NT2/D1 (cell line): ENCODE measurements at regions not wholly inside any gene's neighbourhood (a gene's known extent, or its start where the extent isn't known, plus 50 kb on each side); places are given as distances from the start of the nearest gene placed in this dataset.
A peak's percentile ranks its signal among the peaks of the same experiment; 100 is the strongest.

Source experiments
- DNase-seq: peaks from one replicate; pipeline ENCODE4 v3.0.0-alpha.2; 2011; ENCODE audit warnings: low read depth, low spot score
- H3K27me3 ChIP-seq: 2 replicates; pipeline ENCODE4 v1.6.0; 2011; ENCODE audit warnings: mild to moderate bottlenecking; ENCODE audit not compliant: insufficient read length, insufficient read depth
- H3K36me3 ChIP-seq: 2 replicates; pipeline ENCODE4 v1.6.1; 2011; ENCODE audit warnings: mild to moderate bottlenecking, low read length, mixed read lengths; ENCODE audit not compliant: insufficient read depth, insufficient read length
- H3K4me1 ChIP-seq: 2 replicates; pipeline ENCODE4 v1.5.1; 2011; ENCODE audit not compliant: insufficient read depth, insufficient read length
- H3K4me3 ChIP-seq: 2 replicates; pipeline ENCODE4 v1.5.1; 2011; ENCODE audit warnings: low read depth; ENCODE audit not compliant: insufficient read length
- H3K9ac ChIP-seq: 2 replicates; pipeline ENCODE4 v1.6.0; 2011; ENCODE audit warnings: low read depth; ENCODE audit not compliant: insufficient read length
- H3K9me3 ChIP-seq: 2 replicates; pipeline ENCODE4 v1.5.1; 2011; ENCODE audit warnings: mild to moderate bottlenecking, low read length; ENCODE audit not compliant: insufficient read depth
- SUZ12 ChIP-seq: IDR thresholded peaks from 2 replicates; pipeline ENCODE4 v1.6.1; 2011; ENCODE audit not compliant: insufficient read length, insufficient read depth; ENCODE audit errors: extremely low read depth
- YY1 ChIP-seq: IDR thresholded peaks from 2 replicates; pipeline ENCODE4 v1.6.1; 2011; ENCODE audit not compliant: insufficient read length, insufficient read depth
- ZNF274 ChIP-seq: IDR thresholded peaks from 2 replicates; pipeline ENCODE4 v1.6.1; 2011; ENCODE audit warnings: mild to moderate bottlenecking, low read depth, low read length

GRCh38 chr21:35325953-35326352, 276.9 kb upstream of the RUNX1 start:
- no peak for DNase-seq
- H3K36me3 ChIP-seq = no peaks in the 10 kb centered on the region
- no peak overlapping the region for H3K9ac ChIP-seq
- no peak for TF ChIP-seq YY1
- no peaks in the 10 kb centered on the region for H3K27me3 ChIP-seq
- no peaks in the 10 kb centered on the region for H3K4me1 ChIP-seq
- H3K9me3 ChIP-seq = no peaks in the 10 kb centered on the region
- H3K4me3 ChIP-seq = no peak overlapping the region

DNA sequence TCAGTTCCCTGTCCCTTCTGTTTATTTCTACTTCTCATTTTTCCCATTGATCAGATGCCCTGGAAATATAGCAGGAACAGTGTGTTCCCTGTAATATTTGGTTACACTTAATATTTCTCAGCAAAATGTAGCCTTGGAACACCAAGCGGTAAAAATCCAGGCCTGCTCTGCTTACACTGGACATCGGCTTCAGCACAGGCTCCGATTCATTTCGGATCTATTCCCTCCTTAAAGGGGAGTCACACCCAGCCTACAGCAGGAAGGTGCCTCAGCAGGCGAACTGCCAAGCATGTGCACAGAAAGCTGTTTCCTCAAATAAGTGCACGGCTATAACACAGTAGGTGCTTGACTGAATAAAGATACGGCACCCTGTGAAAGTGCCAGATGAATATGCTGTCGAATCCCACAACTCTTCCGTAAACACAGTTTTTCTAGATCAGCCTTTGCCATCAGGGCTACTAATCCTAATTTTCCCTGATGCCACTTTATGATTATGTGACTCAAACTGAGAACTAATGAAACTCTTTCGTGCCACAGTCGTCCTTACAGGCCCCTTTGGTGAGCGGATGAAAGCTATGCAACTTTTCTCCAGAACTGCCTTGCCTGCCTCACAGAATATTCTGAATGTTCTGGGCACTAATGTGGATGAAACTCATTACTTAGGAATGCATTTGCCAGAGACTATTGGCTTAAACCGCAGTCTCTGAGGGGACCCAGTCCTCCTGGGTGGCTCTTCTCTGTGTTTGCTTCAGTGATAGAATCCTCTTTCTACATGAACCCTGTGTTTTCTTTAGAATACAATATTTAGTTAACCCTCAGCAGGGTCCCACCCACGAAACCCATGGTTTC, 275.5 kb upstream of the RUNX1 start:
- no peak overlapping the region for H3K9ac ChIP-seq
- no peak overlapping the region for H3K4me3 ChIP-seq
- peak; percentile 20 for DNase-seq
- no peaks in the 10 kb centered on the region for H3K4me1 ChIP-seq
- H3K27me3 ChIP-seq = no peaks in the 10 kb centered on the region
- TF ChIP-seq ZNF274 (no peak), YY1 (no peak), SUZ12 (no peak)
- no peaks in the 10 kb centered on the region for H3K36me3 ChIP-seq
- no peaks in the 10 kb centered on the region for H3K9me3 ChIP-seq

DNA sequence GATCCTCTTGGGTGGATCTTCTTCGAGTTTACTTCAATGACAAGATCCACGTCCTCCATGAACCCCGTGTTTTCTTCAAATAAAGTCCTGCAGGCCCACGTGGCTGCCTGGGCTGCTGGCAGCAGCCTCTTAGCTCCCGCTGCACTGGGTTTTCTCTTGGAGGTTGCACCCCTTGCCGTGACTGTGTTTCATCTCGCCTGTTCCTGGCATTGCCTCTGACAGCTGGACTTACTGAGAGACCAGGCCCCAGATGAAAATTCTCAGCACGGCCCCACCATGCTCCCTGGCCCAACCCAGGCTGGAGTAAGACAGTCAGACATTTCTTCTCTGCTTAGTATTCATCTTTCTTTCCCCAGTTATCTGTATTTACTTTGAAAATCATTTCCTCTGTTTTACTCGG, 274.8 kb upstream of the RUNX1 start:
- TF ChIP-seq YY1 (no peak), SUZ12 (no peak)
- Histone ChIP-seq H3K4me1 (no peaks in the 10 kb centered on the region), H3K9ac (no peak overlapping the region), H3K27me3 (no peaks in the 10 kb centered on the region), H3K4me3 (no peak overlapping the region), H3K9me3 (no peaks in the 10 kb centered on the region), H3K36me3 (no peaks in the 10 kb centered on the region)
- no peak for DNase-seq

GRCh38 chr21:35321322-35322200, 272.5 kb upstream of the RUNX1 start:
- no peaks in the 10 kb centered on the region for H3K36me3 ChIP-seq
- H3K9ac ChIP-seq = no peak overlapping the region
- no peaks in the 10 kb centered on the region for H3K27me3 ChIP-seq
- H3K4me1 ChIP-seq = no peaks in the 10 kb centered on the region
- no peak overlapping the region for H3K4me3 ChIP-seq
- no peaks in the 10 kb centered on the region for H3K9me3 ChIP-seq
- TF ChIP-seq YY1 (no peak), ZNF274 (no peak)
- DNase-seq = no peak

- no peaks in the 10 kb centered on the region for H3K9me3 ChIP-seq
- DNase-seq = no peak
- no peak overlapping the region for H3K9ac ChIP-seq
- no peaks in the 10 kb centered on the region for H3K4me1 ChIP-seq
- no peak overlapping the region for H3K4me3 ChIP-seq
- H3K36me3 ChIP-seq = no peaks in the 10 kb centered on the region
- TF ChIP-seq YY1 = no peak
- no peak for TF ChIP-seq ZNF274
- no peak for TF ChIP-seq SUZ12
- H3K27me3 ChIP-seq = no peaks in the 10 kb centered on the region
Observed at GRCh38 chr21:35319684-35320283, 270.7 kb upstream of the RUNX1 start.

GRCh38 chr21:35316933-35317332, 267.8 kb upstream of the RUNX1 start:
- no peak for TF ChIP-seq YY1
- TF ChIP-seq ZNF274 = no peak
- TF ChIP-seq SUZ12 = no peak
- H3K27me3 ChIP-seq = no peaks in the 10 kb centered on the region
- H3K9me3 ChIP-seq = no peaks in the 10 kb centered on the region
- H3K4me3 ChIP-seq = no peak overlapping the region
- H3K4me1 ChIP-seq = no peaks in the 10 kb centered on the region
- H3K36me3 ChIP-seq = no peaks in the 10 kb centered on the region
- DNase-seq = no peak
- no peak overlapping the region for H3K9ac ChIP-seq

DNA sequence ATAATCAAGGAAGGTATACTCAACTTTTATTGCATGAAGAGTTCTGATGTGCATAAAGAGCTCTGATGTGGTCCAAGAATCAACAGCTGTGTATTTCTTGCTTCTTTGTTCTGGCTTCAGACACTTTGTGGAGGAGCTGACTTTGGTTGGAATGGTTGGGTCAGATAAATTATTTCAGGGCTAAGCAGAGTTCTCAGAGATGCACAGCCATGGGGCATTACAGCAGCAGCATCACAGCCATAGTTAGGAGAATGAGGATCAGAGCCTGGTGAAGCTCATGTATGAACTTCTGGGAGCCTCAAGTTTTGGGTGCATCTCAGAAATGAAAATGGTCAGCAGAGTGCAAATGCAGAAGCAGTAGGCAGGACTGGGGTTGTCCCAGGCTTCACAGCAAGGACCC, 267.4 kb upstream of the RUNX1 start:
- TF ChIP-seq YY1 (no peak), SUZ12 (no peak), ZNF274 (no peak)
- no peak overlapping the region for H3K9ac ChIP-seq
- H3K36me3 ChIP-seq = no peaks in the 10 kb centered on the region
- no peaks in the 10 kb centered on the region for H3K4me1 ChIP-seq
- H3K9me3 ChIP-seq = no peaks in the 10 kb centered on the region
- no peak for DNase-seq
- H3K27me3 ChIP-seq = no peaks in the 10 kb centered on the region
- no peak overlapping the region for H3K4me3 ChIP-seq
